ENCODE measurements at regions not wholly inside any gene's neighbourhood (a gene's known extent, or its start where the extent isn't known, plus 50 kb on each side); places are given as distances from the start of the nearest gene placed in this dataset.
"Not testable (repeated sequence)": the region's sequence is repeated elsewhere in the genome, so short reads cannot be mapped to it uniquely, and the experiment has no call there.

- H2AFZ ChIP-seq = no peak overlapping the region
- H3K27me3 ChIP-seq (ENCODE audit: control insufficient read depth, insufficient read depth, low read length) = no peaks in the 10 kb centered on the region
- H3K9me3 ChIP-seq (ENCODE audit: control insufficient read depth, low read length) = no peaks in the 10 kb centered on the region
- no peaks in the 10 kb centered on the region for H3K4me1 ChIP-seq
- H3K36me3 ChIP-seq (ENCODE audit: control insufficient read depth, insufficient read depth, low read length) = no peaks in the 10 kb centered on the region
- no peak overlapping the region for H3K4me2 ChIP-seq (ENCODE audit: low read length)
- no peak overlapping the region for H3K9ac ChIP-seq
- TF ChIP-seq, protein P1, sequence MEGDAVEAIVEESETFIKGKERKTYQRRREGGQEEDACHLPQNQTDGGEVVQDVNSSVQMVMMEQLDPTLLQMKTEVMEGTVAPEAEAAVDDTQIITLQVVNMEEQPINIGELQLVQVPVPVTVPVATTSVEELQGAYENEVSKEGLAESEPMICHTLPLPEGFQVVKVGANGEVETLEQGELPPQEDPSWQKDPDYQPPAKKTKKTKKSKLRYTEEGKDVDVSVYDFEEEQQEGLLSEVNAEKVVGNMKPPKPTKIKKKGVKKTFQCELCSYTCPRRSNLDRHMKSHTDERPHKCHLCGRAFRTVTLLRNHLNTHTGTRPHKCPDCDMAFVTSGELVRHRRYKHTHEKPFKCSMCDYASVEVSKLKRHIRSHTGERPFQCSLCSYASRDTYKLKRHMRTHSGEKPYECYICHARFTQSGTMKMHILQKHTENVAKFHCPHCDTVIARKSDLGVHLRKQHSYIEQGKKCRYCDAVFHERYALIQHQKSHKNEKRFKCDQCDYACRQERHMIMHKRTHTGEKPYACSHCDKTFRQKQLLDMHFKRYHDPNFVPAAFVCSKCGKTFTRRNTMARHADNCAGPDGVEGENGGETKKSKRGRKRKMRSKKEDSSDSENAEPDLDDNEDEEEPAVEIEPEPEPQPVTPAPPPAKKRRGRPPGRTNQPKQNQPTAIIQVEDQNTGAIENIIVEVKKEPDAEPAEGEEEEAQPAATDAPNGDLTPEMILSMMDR (IDR thresholded peaks at IDR 0.05) = no peak
- no peak overlapping the region for H3K27ac ChIP-seq
- no peak overlapping the region for H3K4me3 ChIP-seq (ENCODE audit: low read depth, low read length)
- no peaks in the 10 kb centered on the region for H3K79me2 ChIP-seq
These were observed 221.0 kb downstream of the FRK start for GRCh38 chr6:115839583-115840181.

DNA sequence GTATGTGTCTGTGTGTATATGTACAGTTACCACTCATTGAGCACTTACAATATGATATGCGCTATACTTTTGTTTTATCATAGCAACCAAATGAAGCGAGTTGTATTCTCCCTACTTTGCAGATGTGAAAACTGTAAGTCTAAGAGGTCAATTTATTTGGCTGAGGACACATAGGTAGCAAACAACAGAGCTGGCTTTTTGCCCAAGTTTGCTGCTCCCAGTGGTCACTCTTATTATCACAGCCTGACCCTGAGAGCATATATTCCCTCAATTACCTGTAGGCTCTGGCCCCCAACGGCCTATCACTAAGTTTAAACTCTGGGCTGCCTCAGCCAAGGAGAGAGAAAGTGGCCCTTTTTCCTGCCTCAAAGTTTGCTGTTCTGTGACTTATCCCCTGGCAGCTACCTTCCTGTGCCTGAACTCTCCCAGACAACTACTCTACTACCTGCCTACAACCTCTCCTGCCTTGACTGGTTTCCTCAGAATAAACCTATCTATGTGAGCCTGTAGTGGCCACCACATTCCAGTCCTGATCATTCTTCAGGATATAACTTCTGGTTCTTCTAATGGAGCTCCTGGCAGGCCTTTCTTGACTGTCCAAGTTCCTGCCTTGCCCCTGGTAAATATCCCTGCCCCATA lies 221.8 kb downstream of the FRK start:
- Histone ChIP-seq H3K27me3 (ENCODE audit: control insufficient read depth, insufficient read depth, low read length) (no peaks in the 10 kb centered on the region), H3K9me3 (ENCODE audit: control insufficient read depth, low read length) (no peaks in the 10 kb centered on the region), H3K9ac (no peak overlapping the region), H3K4me1 (no peaks in the 10 kb centered on the region), H3K27ac (no peak overlapping the region), H3K4me3 (ENCODE audit: low read depth, low read length) (no peak overlapping the region), H3K4me2 (ENCODE audit: low read length) (no peak overlapping the region), H3K79me2 (no peaks in the 10 kb centered on the region), H2AFZ (no peak overlapping the region), H3K36me3 (ENCODE audit: control insufficient read depth, insufficient read depth, low read length) (no peaks in the 10 kb centered on the region)
- TF ChIP-seq, protein P1 (IDR thresholded peaks at IDR 0.05) = peak; percentile 46

GRCh38 chr6:115838216-115838615 lies 222.5 kb downstream of the FRK start:
- H3K4me1 ChIP-seq = no peaks in the 10 kb centered on the region
- H3K9me3 ChIP-seq (ENCODE audit: control insufficient read depth, low read length) = no peaks in the 10 kb centered on the region
- no peak overlapping the region for H3K4me3 ChIP-seq (ENCODE audit: low read depth, low read length)
- no peak overlapping the region for H2AFZ ChIP-seq
- no peak overlapping the region for H3K27ac ChIP-seq
- H3K27me3 ChIP-seq (ENCODE audit: control insufficient read depth, insufficient read depth, low read length) = no peaks in the 10 kb centered on the region
- TF ChIP-seq, protein P1 (IDR thresholded peaks at IDR 0.05) = no peak
- H3K9ac ChIP-seq = no peak overlapping the region
- H3K36me3 ChIP-seq (ENCODE audit: control insufficient read depth, insufficient read depth, low read length) = no peaks in the 10 kb centered on the region
- no peak overlapping the region for H3K4me2 ChIP-seq (ENCODE audit: low read length)
- H3K79me2 ChIP-seq = no peaks in the 10 kb centered on the region

DNA sequence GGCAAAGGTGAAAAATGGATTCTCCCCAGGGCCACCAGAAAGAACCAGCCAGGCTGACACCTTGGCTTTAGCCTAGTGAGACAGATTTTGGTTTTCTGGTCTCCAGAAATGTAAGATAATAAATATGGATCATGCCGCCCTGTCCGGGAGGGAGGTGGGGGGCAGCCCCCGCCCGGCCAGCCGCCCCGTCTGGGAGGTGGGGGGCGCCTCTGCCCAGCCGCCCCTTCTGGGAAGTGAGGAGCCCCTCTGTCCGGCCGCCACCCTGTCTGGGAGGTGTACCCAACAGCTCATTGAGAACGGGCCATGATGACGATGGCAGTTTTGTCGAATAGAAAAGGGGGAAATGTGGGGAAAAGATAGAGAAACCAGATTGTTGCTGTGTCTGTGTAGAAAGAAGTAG lies 224.3 kb downstream of the FRK start:
- H3K9ac ChIP-seq; H3K4me3 ChIP-seq (ENCODE audit: low read depth, low read length): not testable (repeated sequence)

GRCh38 chr6:115835314-115835713 lies 225.4 kb downstream of the FRK start:
- Histone ChIP-seq H3K4me1 (no peaks in the 10 kb centered on the region), H3K79me2 (no peaks in the 10 kb centered on the region)
- TF ChIP-seq, protein P1 (IDR thresholded peaks at IDR 0.05) = no peak

More for the DNA sequence above, 224.3 kb downstream of the FRK start:
- H3K79me2 ChIP-seq; H2AFZ ChIP-seq; H3K4me1 ChIP-seq; H3K27me3 ChIP-seq (ENCODE audit: control insufficient read depth, insufficient read depth, low read length); H3K36me3 ChIP-seq (ENCODE audit: control insufficient read depth, insufficient read depth, low read length); H3K9me3 ChIP-seq (ENCODE audit: control insufficient read depth, low read length); H3K4me2 ChIP-seq (ENCODE audit: low read length); H3K27ac ChIP-seq: not testable (repeated sequence)

GRCh38 chr6:115834542-115834941 lies 226.1 kb downstream of the FRK start:
- H3K27ac ChIP-seq; H3K27me3 ChIP-seq (ENCODE audit: control insufficient read depth, insufficient read depth, low read length); H3K4me2 ChIP-seq (ENCODE audit: low read length); H3K4me3 ChIP-seq (ENCODE audit: low read depth, low read length); H3K36me3 ChIP-seq (ENCODE audit: control insufficient read depth, insufficient read depth, low read length); H3K4me1 ChIP-seq; H2AFZ ChIP-seq; H3K79me2 ChIP-seq; H3K9ac ChIP-seq; H3K9me3 ChIP-seq (ENCODE audit: control insufficient read depth, low read length): not testable (repeated sequence)

More at GRCh38 chr6:115835314-115835713, 225.4 kb downstream of the FRK start:
- no peaks in the 10 kb centered on the region for H3K9me3 ChIP-seq (ENCODE audit: control insufficient read depth, low read length)
- H3K4me2 ChIP-seq (ENCODE audit: low read length) = no peak overlapping the region
- no peak overlapping the region for H3K9ac ChIP-seq
- H3K4me3 ChIP-seq (ENCODE audit: low read depth, low read length) = no peak overlapping the region
- H2AFZ ChIP-seq = no peak overlapping the region
- no peak overlapping the region for H3K27ac ChIP-seq
- H3K36me3 ChIP-seq (ENCODE audit: control insufficient read depth, insufficient read depth, low read length) = no peaks in the 10 kb centered on the region
- no peaks in the 10 kb centered on the region for H3K27me3 ChIP-seq (ENCODE audit: control insufficient read depth, insufficient read depth, low read length)
